Activated CD4-positive, alpha-beta T cell treated with anti-CD3 and anti-CD28 coated beads, Interleukin-2, amount 10 ng/mL, durations not matched to agents 7 days and 5 days (primary cell): ENCODE measurements at regions not wholly inside any gene's neighbourhood (a gene's known extent, or its start where the extent isn't known, plus 50 kb on each side); places are given as distances from the start of the nearest gene placed in this dataset.
"Not testable (repeated sequence)": the region's sequence is repeated elsewhere in the genome, so short reads cannot be mapped to it uniquely, and the experiment has no call there.

Source experiments
- CTCF ChIA-PET: fragments of 350-600 bp; sonication (Branson Sonifier 250); formaldehyde crosslinking; loops from one replicate; lab custom pipeline; 2021; ENCODE audit warnings: antibody characterized with exemption; lab: Charles Lee
- POLR2A ChIA-PET: fragments of 350-600 bp; sonication (Branson Sonifier 250); formaldehyde crosslinking; loops from one replicate; lab custom pipeline; 2021; ENCODE audit warnings: antibody characterized with exemption; lab: Charles Lee
- DNase-seq: peaks from one replicate; pipeline ENCODE4 v3.0.0-alpha.2; 2020
- H3K27ac Mint-ChIP-seq: one replicate; pipeline ENCODE4 v1.8.0; 2021; ENCODE audit warnings: mild to moderate bottlenecking, moderate library complexity, mixed read lengths
- H3K27me3 Mint-ChIP-seq: one replicate; pipeline ENCODE4 v1.8.0; 2021; ENCODE audit warnings: mixed read lengths
- H3K36me3 Mint-ChIP-seq: one replicate; pipeline ENCODE4 v1.8.0; 2021; ENCODE audit warnings: low read depth, mixed read lengths
- H3K4me1 Mint-ChIP-seq: one replicate; pipeline ENCODE4 v1.8.0; 2021; ENCODE audit warnings: mixed read lengths
- H3K4me3 Mint-ChIP-seq: one replicate; pipeline ENCODE4 v1.8.0; 2021; ENCODE audit warnings: mild to moderate bottlenecking, moderate library complexity, mixed read lengths
- H3K9me3 Mint-ChIP-seq: one replicate; pipeline ENCODE4 v1.8.0; 2021; ENCODE audit warnings: mixed read lengths

DNA sequence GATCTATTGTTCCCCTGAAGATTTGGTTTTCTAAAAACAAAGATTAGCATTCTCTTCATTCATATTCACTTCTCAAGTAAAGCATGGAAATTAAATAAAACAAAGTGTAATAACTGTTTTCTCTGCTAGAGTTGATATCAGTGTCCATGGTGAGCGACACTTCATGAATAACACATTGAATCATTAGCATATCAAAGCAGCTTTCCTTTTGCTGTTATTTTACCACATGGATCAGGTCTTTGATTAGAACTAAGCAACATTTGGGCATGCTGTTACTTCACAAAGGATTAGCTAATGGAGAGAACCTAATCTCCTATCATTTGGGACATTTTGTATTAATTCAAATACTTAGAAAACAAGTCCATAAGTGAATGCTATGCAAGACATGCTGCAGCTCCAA is 368.8 kb upstream of the CDH19 start:
- POLR2A ChIA-PET: no interaction called here
- CTCF ChIA-PET: no interaction called here

DNA sequence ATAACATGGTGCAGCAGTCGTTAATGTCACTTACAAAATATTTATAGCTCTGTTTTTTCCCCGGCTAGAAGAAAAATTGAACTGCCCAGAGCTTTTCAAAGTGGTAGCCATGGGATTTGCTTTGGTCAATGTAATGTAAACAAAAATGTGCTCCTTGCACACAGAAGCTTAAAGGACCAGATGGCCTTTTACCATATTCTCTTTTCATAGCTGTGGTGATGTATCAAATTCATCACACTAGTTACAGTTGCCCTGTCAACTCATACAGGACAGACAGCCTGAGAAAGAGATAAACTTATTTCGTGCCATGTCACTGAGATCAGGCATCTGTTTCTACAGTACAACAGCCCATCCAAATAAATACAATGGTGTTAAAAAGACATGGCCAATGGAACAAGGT is 368.1 kb upstream of the CDH19 start:
- no peaks in the 10 kb centered on the region for H3K36me3 Mint-ChIP-seq
- ChIA-PET POLR2A (no interaction called here), CTCF (no interaction called here)
- no peaks in the 10 kb centered on the region for H3K9me3 Mint-ChIP-seq
- no peak overlapping the region for H3K4me3 Mint-ChIP-seq
- DNase-seq: no peak
- H3K27ac Mint-ChIP-seq: no peak overlapping the region
- no peaks in the 10 kb centered on the region for H3K27me3 Mint-ChIP-seq
- no peaks in the 10 kb centered on the region for H3K4me1 Mint-ChIP-seq

More for the DNA sequence above, 368.8 kb upstream of the CDH19 start:
- Mint-ChIP-seq H3K9me3 (no peaks in the 10 kb centered on the region), H3K4me1 (no peaks in the 10 kb centered on the region), H3K36me3 (no peaks in the 10 kb centered on the region), H3K27ac (no peak overlapping the region), H3K4me3 (no peak overlapping the region), H3K27me3 (no peaks in the 10 kb centered on the region)
- no peak for DNase-seq

DNA sequence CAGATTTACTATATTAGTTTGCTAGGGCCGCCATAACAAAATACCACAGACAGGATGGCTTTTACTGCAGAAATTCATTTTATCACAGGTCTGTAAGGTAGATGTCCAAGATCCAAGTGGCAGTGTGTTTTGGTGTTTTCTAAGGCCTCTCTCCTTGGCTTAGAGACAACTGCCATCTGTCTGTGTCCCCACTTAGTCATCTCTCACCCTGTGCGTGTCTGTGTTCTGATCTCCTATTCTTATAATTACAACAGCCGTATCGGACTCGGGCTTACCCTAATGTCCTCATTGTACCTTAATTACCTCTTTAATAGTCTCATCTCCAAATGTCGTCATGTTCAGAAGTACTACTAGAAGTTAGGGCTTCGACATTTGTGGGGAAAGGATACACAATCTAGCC is 362.3 kb upstream of the CDH19 start:
- no peak overlapping the region for H3K4me3 Mint-ChIP-seq
- H3K4me1 Mint-ChIP-seq: no peaks in the 10 kb centered on the region
- ChIA-PET CTCF (no interaction called here), POLR2A (no interaction called here)
- H3K9me3 Mint-ChIP-seq: no peaks in the 10 kb centered on the region
- H3K27ac Mint-ChIP-seq: no peak overlapping the region
- no peaks in the 10 kb centered on the region for H3K36me3 Mint-ChIP-seq
- no peak for DNase-seq
- no peaks in the 10 kb centered on the region for H3K27me3 Mint-ChIP-seq

DNA sequence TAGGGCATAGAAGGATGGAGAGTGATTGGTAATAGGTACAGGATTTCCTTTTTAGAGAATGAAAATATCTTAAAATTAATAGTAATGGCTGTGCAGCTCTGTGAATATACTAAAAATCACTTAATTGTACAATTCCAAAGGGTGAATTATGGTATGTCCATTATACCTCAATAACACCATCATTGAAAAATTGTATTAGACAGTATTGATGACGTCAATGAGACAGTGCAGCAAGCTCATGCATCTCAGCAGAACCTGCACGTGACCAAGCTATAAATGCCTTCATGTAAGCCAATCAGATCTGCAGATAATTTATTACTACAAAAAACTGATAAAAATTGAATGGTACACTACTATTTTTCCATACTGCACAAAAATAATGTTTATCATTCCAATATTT is 354.4 kb upstream of the CDH19 start:
- Mint-ChIP-seq H3K4me3 (no peak overlapping the region), H3K36me3 (no peaks in the 10 kb centered on the region), H3K9me3 (no peaks in the 10 kb centered on the region), H3K4me1 (no peaks in the 10 kb centered on the region), H3K27me3 (no peaks in the 10 kb centered on the region), H3K27ac (no peak overlapping the region)
- no peak for DNase-seq
- ChIA-PET CTCF (no interaction called here), POLR2A (no interaction called here)

DNA sequence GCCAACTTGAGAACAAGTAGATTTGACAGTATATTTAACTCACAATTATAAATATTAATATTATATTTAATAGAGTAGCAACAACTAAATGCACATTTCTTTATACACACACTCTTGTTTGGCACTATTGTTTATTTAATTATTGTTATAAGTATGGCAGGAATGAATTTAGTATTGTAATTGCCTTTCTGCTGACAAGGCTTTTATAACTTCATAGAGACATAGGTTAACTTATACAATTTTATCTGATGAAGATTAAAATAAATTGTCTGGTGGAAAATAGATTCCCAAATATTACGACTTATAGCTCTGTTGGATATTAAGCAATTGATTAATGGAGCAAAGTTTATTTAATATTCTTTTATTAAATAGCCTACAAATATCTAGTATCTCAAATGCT is 347.9 kb upstream of the CDH19 start:
- no peaks in the 10 kb centered on the region for H3K9me3 Mint-ChIP-seq
- POLR2A ChIA-PET: no interaction called here
- no peaks in the 10 kb centered on the region for H3K4me1 Mint-ChIP-seq
- H3K27ac Mint-ChIP-seq: no peak overlapping the region
- no peak overlapping the region for H3K4me3 Mint-ChIP-seq
- CTCF ChIA-PET: no interaction called here
- no peak for DNase-seq
- H3K27me3 Mint-ChIP-seq: no peaks in the 10 kb centered on the region
- no peaks in the 10 kb centered on the region for H3K36me3 Mint-ChIP-seq

DNA sequence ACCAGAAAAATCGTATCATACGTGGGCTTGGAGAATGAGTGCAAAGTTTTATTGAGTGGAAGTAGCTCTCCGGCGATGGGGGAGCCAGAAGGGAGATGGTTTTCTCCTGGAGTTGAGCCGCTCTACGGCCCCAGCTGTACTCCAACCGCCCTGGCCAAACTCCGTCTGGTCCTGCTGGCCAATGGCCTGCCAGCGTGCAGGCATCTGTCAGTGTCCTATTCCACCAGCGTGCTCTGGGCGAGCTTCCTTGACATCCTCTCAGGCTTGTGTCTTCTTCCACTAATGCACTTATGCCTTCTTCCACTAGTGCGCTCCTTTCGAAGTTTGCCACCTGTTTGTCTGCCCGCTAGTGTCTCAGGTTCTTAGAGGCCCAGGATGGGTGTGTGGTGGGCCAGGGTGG is 345.5 kb upstream of the CDH19 start:
- no peaks in the 10 kb centered on the region for H3K4me1 Mint-ChIP-seq
- H3K9me3 Mint-ChIP-seq: peaks cover 4% of the 10 kb centered on the region
- POLR2A ChIA-PET: no interaction called here

DNA sequence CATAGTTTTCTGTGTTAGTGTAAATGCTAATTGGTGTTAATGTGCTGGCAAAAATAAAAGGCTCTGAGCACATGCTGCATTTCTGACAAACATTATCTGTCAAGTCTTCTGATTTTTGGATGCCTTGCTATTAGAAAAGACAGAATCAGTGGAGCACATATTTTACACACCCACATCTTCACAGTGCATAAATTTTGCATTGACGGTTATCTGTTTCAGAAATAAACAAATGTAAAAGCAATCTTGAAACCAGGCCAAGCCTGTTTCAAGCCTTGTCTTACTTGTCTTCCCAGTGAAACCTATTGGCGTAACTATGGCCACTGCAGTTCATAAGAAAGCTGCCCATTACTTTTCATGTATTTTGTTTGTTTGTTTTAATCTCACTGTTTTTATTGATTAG is 333.7 kb upstream of the CDH19 start:
- no peaks in the 10 kb centered on the region for H3K27me3 Mint-ChIP-seq
- POLR2A ChIA-PET: no interaction called here
- no peak overlapping the region for H3K4me3 Mint-ChIP-seq
- H3K36me3 Mint-ChIP-seq: no peaks in the 10 kb centered on the region
- no peak for DNase-seq
- no peaks in the 10 kb centered on the region for H3K4me1 Mint-ChIP-seq
- H3K27ac Mint-ChIP-seq: no peak overlapping the region
- H3K9me3 Mint-ChIP-seq: peaks cover 11% of the 10 kb centered on the region
- CTCF ChIA-PET: no interaction called here

More for the DNA sequence above, 345.5 kb upstream of the CDH19 start:
- CTCF ChIA-PET: no interaction called here
- H3K4me3 Mint-ChIP-seq: no peak overlapping the region
- no peak for DNase-seq
- no peaks in the 10 kb centered on the region for H3K27me3 Mint-ChIP-seq
- no peaks in the 10 kb centered on the region for H3K36me3 Mint-ChIP-seq
- H3K27ac Mint-ChIP-seq: no peak overlapping the region

DNA sequence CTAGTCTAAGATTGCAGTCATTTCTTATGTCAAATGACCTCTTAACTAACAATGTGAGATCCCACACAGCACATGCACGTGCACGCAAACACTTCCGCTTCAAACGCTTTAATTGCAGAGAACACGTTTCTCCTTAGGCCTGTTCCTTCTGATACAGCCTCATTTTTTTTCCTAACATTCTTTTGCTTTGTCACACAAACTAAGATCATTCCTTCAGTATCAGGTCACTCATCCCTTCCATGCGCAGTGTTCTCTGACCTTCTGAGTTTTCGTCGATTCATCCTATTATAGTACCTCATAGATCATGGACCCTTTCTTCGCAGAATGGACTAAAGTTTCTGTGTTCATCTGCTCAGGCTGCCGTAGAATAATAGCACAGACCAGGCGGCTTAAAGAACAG is 327.1 kb upstream of the CDH19 start:
- CTCF ChIA-PET: interaction anchor here (0.6 kb wide), 1 partner anchor 403 kb away, joined by 3 read pairs; no protein-coding TSS in a partner anchor
- no peak for DNase-seq
- H3K4me1 Mint-ChIP-seq: no peaks in the 10 kb centered on the region
- POLR2A ChIA-PET: no interaction called here
- no peaks in the 10 kb centered on the region for H3K9me3 Mint-ChIP-seq
- no peaks in the 10 kb centered on the region for H3K36me3 Mint-ChIP-seq
- no peak overlapping the region for H3K27ac Mint-ChIP-seq
- H3K4me3 Mint-ChIP-seq: no peak overlapping the region
- H3K27me3 Mint-ChIP-seq: no peaks in the 10 kb centered on the region

DNA sequence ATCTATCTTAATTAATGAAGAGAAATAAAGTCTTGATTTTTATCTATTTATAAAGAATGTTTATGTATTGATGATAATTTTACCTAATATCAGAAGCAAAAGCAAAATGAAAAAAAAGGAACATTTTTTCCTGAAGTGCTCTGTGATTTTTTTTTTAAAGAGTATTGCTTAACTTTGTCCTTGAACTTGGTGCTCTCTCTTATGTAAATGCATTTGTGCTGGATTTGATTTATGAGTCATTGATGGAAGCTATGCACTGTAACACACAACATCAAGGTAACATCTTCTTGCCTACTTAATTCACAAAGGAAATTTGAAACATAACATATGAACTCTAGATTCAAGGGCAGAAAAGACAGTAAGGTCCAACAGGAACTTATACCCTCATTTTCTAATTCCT is 312.9 kb upstream of the CDH19 start:
- CTCF ChIA-PET: no interaction called here
- no peaks in the 10 kb centered on the region for H3K4me1 Mint-ChIP-seq

DNA sequence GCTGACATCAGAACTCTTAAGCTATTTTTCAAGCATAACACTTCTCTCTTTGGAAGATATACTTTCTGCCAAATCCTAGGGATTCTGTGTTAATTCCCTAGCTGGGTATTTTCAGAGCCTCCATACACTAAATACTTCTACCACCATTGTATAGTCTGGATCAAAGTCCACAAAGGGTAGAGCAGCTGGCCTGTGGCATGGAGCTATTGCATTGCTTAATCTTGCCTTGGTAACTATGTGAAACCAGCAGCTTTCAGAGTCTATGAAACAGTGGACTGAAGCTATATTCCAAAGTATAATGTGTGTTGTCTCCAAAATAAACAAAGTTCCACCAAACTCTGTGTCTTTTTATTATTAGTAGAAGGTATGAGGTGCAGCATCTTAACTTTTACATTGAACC is 296.9 kb upstream of the CDH19 start:
- ChIA-PET CTCF (no interaction called here), POLR2A (no interaction called here)
- H3K36me3 Mint-ChIP-seq: no peaks in the 10 kb centered on the region
- DNase-seq: no peak
- H3K27ac Mint-ChIP-seq: no peak overlapping the region
- no peaks in the 10 kb centered on the region for H3K4me1 Mint-ChIP-seq
- H3K4me3 Mint-ChIP-seq: no peak overlapping the region
- no peaks in the 10 kb centered on the region for H3K27me3 Mint-ChIP-seq
- H3K9me3 Mint-ChIP-seq: no peaks in the 10 kb centered on the region

More for the DNA sequence above, 312.9 kb upstream of the CDH19 start:
- POLR2A ChIA-PET: no interaction called here
- no peak overlapping the region for H3K27ac Mint-ChIP-seq
- no peak for DNase-seq
- no peaks in the 10 kb centered on the region for H3K36me3 Mint-ChIP-seq
- H3K9me3 Mint-ChIP-seq: no peaks in the 10 kb centered on the region
- H3K4me3 Mint-ChIP-seq: no peak overlapping the region
- H3K27me3 Mint-ChIP-seq: no peaks in the 10 kb centered on the region

DNA sequence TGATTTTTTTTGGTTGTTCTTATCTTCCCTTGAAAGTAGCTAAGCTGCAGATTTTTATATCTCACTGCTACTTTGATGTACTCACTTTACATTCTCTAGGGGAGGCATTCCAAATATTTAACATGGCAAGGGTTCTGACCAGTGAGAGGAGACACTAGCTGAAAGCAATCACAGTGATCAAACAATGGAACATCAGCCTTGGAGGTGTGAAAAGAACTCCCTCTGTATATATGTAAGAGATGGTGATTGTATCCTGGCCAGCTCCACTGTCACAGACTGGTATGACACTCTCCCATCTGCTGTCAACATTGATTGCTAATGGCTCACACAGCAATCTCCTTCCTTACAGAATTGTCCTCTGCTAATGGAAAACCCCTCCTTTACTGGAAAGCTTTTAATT is 291.7 kb upstream of the CDH19 start:
- Mint-ChIP-seq H3K36me3 (no peaks in the 10 kb centered on the region), H3K27ac (no peak overlapping the region), H3K4me3 (no peak overlapping the region), H3K9me3 (no peaks in the 10 kb centered on the region), H3K27me3 (no peaks in the 10 kb centered on the region), H3K4me1 (no peaks in the 10 kb centered on the region)
- ChIA-PET POLR2A (no interaction called here), CTCF (no interaction called here)
- no peak for DNase-seq

DNA sequence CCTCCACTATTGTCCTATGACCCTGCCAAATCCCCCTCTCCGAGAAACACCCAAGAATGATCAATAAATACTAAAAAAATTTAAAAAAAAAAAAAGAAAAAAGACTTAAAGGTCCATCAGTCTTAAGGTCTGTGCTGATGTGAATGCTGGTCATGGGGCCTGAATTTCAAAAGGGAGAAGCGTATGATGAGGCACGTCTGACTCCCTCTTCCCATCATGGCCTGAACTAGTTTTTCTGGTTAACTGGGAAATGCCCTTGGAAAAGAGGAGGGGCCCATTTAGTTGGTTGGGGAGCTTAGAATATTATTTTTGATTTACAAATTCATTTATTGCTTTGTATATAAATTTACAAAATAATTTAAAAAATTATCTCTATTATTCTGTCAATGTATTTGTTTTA is 291.0 kb upstream of the CDH19 start:
- Mint-ChIP-seq H3K36me3 (no peaks in the 10 kb centered on the region), H3K4me1 (no peaks in the 10 kb centered on the region), H3K4me3 (no peak overlapping the region), H3K9me3 (no peaks in the 10 kb centered on the region), H3K27ac (no peak overlapping the region), H3K27me3 (no peaks in the 10 kb centered on the region)
- POLR2A ChIA-PET: no interaction called here
- no peak for DNase-seq
- CTCF ChIA-PET: no interaction called here

DNA sequence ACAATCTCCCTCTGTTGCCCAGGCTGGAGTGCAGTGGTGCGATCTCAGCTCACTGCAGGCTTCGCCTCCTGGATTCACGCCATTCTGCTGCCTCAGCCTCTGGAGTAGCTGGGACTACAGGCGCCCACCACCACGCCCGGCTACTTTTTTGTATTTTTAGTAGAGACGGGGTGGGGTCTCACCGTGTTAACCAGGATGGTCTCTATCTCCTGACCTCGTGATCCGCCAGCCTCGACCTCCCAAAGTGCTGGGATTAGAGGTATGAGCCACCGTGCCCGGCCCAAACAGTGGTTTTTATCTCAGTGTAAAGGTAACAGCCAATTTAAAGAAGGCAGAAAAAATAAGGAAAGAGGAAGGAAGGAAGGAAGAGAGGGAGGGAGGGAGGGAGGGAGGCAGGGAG is 288.5 kb upstream of the CDH19 start:
- DNase-seq, H3K4me3 Mint-ChIP-seq, H3K36me3 Mint-ChIP-seq, H3K4me1 Mint-ChIP-seq, H3K27ac Mint-ChIP-seq, H3K9me3 Mint-ChIP-seq, POLR2A ChIA-PET, CTCF ChIA-PET, H3K27me3 Mint-ChIP-seq: not testable (repeated sequence)

DNA sequence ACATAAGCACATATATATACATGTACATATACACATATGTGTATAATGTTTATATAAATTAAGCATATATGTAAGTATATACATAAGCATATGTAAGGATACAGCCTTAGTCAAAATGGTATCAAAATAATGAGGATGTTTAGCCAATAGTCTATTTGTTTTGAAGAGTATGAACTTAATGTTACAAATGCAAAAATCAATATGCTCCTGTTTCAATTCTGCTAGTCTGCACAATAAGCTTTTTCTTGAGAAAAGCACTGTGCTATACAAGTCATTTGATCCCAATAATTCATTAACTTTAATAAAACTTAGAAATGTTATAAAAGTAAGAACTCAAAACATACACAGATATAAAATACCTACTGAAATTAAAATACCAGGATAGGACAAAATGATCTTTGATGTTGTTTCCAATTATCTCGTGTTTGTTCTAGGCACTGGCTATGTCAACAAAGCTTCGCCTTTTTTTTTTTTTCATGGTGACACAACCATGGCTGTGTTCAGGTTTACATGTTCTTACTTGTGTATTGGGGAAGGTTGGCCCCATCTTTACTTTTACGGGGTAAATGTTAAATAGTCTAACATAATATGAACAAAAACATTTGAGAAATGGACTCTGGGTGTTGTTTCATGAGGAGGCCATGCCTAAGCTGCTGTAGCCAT is 271.1 kb upstream of the CDH19 start:
- Mint-ChIP-seq H3K36me3 (no peaks in the 10 kb centered on the region), H3K4me1 (no peaks in the 10 kb centered on the region), H3K4me3 (no peak overlapping the region), H3K27me3 (no peaks in the 10 kb centered on the region), H3K27ac (no peak overlapping the region), H3K9me3 (no peaks in the 10 kb centered on the region)
- DNase-seq: no peak
- ChIA-PET CTCF (no interaction called here), POLR2A (no interaction called here)
